ENCODE measurements at regions not wholly inside any gene's neighbourhood (a gene's known extent, or its start where the extent isn't known, plus 50 kb on each side); places are given as distances from the start of the nearest gene placed in this dataset.

- no peaks in the 10 kb centered on the region for H3K9me3 Mint-ChIP-seq
- H3K27me3 Mint-ChIP-seq (ENCODE audit: insufficient read depth) = no peaks in the 10 kb centered on the region; the same call in 1 of the 2 replicates
- H3K4me1 Mint-ChIP-seq (ENCODE audit: low read depth) = peaks cover 38% of the 10 kb centered on the region
- TF ChIP-seq CTCF (IDR thresholded peaks at IDR 0.05) = no peak
- no peak overlapping the region for H3K4me3 Mint-ChIP-seq
- no peak for DNase-seq
- H3K36me3 Mint-ChIP-seq (ENCODE audit: low read depth) = no peaks in the 10 kb centered on the region
- 0 out of 2 replicates have a peak overlapping the region, but pooled peaks have one; percentile 1 for H3K27ac Mint-ChIP-seq
Observed at GRCh38 chr2:203798296-203799087, 69.1 kb upstream of the CTLA4 start.

DNA sequence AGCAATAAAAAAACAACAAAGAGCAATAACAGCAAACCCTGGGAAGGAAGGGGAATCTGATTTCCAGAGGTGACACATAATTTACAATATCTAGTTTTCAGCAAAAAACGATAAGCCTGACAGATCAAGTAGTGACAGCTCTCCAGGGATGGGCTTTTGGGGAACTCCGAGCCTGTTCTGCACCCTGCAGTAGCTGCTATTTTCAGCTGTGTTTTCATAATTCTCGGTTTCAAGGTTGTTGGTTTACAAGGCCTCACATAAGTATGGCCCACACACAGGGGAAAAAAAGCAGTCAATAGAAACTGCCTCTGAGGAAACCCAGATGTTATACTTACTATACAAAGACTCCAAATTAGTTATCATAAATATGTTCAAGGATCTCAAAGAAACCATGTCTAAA lies 67.7 kb upstream of the CTLA4 start:
- no peaks in the 10 kb centered on the region; the same call in 1 of the 2 replicates for H3K27me3 Mint-ChIP-seq (ENCODE audit: insufficient read depth)
- H3K4me3 Mint-ChIP-seq = no peak overlapping the region
- H3K36me3 Mint-ChIP-seq (ENCODE audit: low read depth) = peaks cover 6% of the 10 kb centered on the region

GRCh38 chr2:203800783-203801182 lies 66.8 kb upstream of the CTLA4 start:
- no peak for DNase-seq
- Mint-ChIP-seq H3K27me3 (ENCODE audit: insufficient read depth) (no peaks in the 10 kb centered on the region; the same call in 1 of the 2 replicates), H3K36me3 (ENCODE audit: low read depth) (peaks cover 11% of the 10 kb centered on the region), H3K27ac (no peak overlapping the region), H3K4me1 (ENCODE audit: low read depth) (peaks cover 61% of the 10 kb centered on the region), H3K9me3 (peaks cover 11% of the 10 kb centered on the region), H3K4me3 (no peak overlapping the region)
- no peak for TF ChIP-seq CTCF (IDR thresholded peaks at IDR 0.05)

More for the DNA sequence above, 67.7 kb upstream of the CTLA4 start:
- Mint-ChIP-seq H3K27ac (no peak overlapping the region), H3K9me3 (peaks cover 7% of the 10 kb centered on the region), H3K4me1 (ENCODE audit: low read depth) (peaks cover 53% of the 10 kb centered on the region)
- DNase-seq = no peak
- no peak for TF ChIP-seq CTCF (IDR thresholded peaks at IDR 0.05)

DNA sequence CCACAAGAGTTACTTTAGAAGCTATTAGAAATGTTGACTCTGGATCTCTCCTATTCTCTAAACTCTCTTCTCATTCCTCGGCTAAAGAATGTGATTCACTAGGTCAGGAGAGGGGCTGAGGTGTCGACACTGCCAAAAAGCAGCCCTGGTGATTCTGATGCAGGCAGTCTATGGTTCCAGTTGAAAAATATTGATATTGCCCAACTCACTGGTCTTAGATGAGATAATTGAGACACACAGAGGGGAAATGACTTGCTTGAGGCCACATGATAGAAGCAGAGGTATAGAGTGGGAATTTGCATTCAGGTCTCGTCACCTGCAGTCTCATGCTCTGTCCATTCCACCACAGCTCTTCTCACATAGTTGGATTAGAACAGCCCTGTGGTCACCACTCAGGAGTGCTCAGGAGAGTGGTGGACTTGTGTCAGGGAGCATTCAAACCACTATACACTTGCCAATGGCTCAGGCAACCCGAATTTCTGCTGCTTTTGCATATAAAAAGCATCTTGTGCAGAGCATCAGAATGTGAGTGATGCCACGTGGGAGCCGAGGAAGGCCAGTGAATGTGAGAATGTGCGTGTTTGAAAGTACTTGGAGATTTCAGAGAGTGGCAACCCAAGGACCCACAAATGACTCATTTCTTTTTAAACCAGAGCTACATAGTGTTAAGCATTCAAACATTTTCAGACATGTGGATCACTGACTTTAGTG lies 65.1 kb upstream of the CTLA4 start:
- no peak for TF ChIP-seq CTCF (IDR thresholded peaks at IDR 0.05)
- peaks cover 76% of the 10 kb centered on the region for H3K4me1 Mint-ChIP-seq (ENCODE audit: low read depth)
- peak overlapping the region; percentile 78 for H3K27ac Mint-ChIP-seq
- peaks cover 20% of the 10 kb centered on the region for H3K9me3 Mint-ChIP-seq
- DNase-seq = peak; percentile 76
- peak overlapping the region; percentile 3 for H3K4me3 Mint-ChIP-seq
- no peaks in the 10 kb centered on the region; the same call in 1 of the 2 replicates for H3K27me3 Mint-ChIP-seq (ENCODE audit: insufficient read depth)
- H3K36me3 Mint-ChIP-seq (ENCODE audit: low read depth) = peaks cover 21% of the 10 kb centered on the region

DNA sequence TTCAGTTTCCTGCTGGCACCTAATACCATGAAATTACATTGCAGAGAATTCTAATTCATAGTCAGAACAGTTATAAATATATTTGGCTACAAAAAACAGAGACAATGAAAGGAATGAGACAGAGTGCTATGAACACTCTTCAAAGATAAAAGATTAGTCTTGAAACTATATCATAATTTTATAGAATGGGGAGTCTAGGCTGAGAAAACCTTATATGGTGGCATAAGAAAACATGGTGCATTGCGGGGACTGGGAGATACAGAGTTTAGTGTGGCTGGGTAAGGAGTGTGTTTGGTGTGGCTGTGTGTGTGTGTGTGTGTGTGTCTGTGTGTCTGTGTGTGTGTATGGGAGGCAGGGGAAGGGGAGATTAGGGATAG lies 64.5 kb upstream of the CTLA4 start:
- peaks cover 21% of the 10 kb centered on the region for H3K36me3 Mint-ChIP-seq (ENCODE audit: low read depth)
- no peak for DNase-seq
- no peak for TF ChIP-seq CTCF (IDR thresholded peaks at IDR 0.05)
- peaks cover 76% of the 10 kb centered on the region for H3K4me1 Mint-ChIP-seq (ENCODE audit: low read depth)
- H3K27me3 Mint-ChIP-seq (ENCODE audit: insufficient read depth) = no peaks in the 10 kb centered on the region; the same call in 1 of the 2 replicates
- H3K27ac Mint-ChIP-seq = peak overlapping the region; percentile 78
- H3K9me3 Mint-ChIP-seq = peaks cover 20% of the 10 kb centered on the region
- peak overlapping the region; percentile 3 for H3K4me3 Mint-ChIP-seq

All from HFFc6 (cell line).